OCI-LY1 (cell line): ENCODE measurements at regions not wholly inside any gene's neighbourhood (a gene's known extent, or its start where the extent isn't known, plus 50 kb on each side); places are given as distances from the start of the nearest gene placed in this dataset.

Source experiments
- H2AFZ ChIP-seq: fragments of 200-600 bp; sonication (generic), shearing (Covaris generic); 2 replicates; pipeline ENCODE4 v1.6.0; 2014; ENCODE audit warnings: antibody characterized with exemption, mild to moderate bottlenecking, low read length
- H3F3A ChIP-seq: fragments of 200-600 bp; sonication (generic), shearing (Covaris generic); 2 replicates; pipeline ENCODE4 v1.6.0; 2014; ENCODE audit warnings: mild to moderate bottlenecking, antibody characterized with exemption, low read length, moderate library complexity; ENCODE audit not compliant: insufficient read depth
- H3K27ac ChIP-seq: fragments of 200-600 bp; sonication (generic); 2 replicates; pipeline ENCODE4 v1.5.1; 2014; ENCODE audit warnings: low read length, mixed run types, mild to moderate bottlenecking, low read depth; ENCODE audit not compliant: poor library complexity, severe bottlenecking
- H3K27me3 ChIP-seq: fragments of 200-600 bp; sonication (generic); 2 replicates; pipeline ENCODE4 v1.6.0; 2014; ENCODE audit warnings: antibody characterized with exemption, mild to moderate bottlenecking, low read length, moderate library complexity; ENCODE audit not compliant: insufficient read depth
- H3K36me3 ChIP-seq: fragments of 200-600 bp; sonication (generic); 2 replicates; pipeline ENCODE4 v1.6.1; 2014; ENCODE audit warnings: mild to moderate bottlenecking, antibody characterized with exemption, low read length, moderate library complexity, mixed read lengths; ENCODE audit not compliant: insufficient read depth
- H3K4me1 ChIP-seq: fragments of 200-600 bp; sonication (generic); 2 replicates; pipeline ENCODE4 v1.5.1; 2014; ENCODE audit warnings: mild to moderate bottlenecking, low read length, moderate library complexity; ENCODE audit not compliant: insufficient read depth, severe bottlenecking
- H3K4me2 ChIP-seq: fragments of 200-600 bp; sonication (generic), shearing (Covaris generic); 2 replicates; pipeline ENCODE4 v1.6.1; 2014; ENCODE audit warnings: low read length
- H3K4me3 ChIP-seq: fragments of 200-600 bp; sonication (generic); 2 replicates; pipeline ENCODE4 v1.5.1; 2014; ENCODE audit warnings: low read length, low read depth, mild to moderate bottlenecking, mixed read lengths; ENCODE audit not compliant: poor library complexity, severe bottlenecking
- H3K79me2 ChIP-seq: fragments of 200-600 bp; shearing (Covaris generic); 2 replicates; pipeline ENCODE4 v1.6.1; 2016; ENCODE audit warnings: mixed run types, low read length, mixed read lengths; ENCODE audit not compliant: insufficient read depth
- H3K9ac ChIP-seq: fragments of 200-600 bp; sonication (generic), shearing (Covaris generic); 2 replicates; pipeline ENCODE4 v1.6.1; 2014; ENCODE audit warnings: mild to moderate bottlenecking, low read length, mixed read lengths
- H3K9me2 ChIP-seq: fragments of 200-600 bp; sonication (generic), shearing (Covaris generic); 2 replicates; pipeline ENCODE4 v1.6.1; 2014; ENCODE audit warnings: low read depth, mild to moderate bottlenecking, low read length, mixed read lengths
- H3K9me3 ChIP-seq: fragments of 200-600 bp; shearing (Covaris generic); 2 replicates; pipeline ENCODE4 v1.6.1; 2014; ENCODE audit warnings: low read length, mixed read lengths
- H4K20me1 ChIP-seq: fragments of 200-600 bp; sonication (generic), shearing (Covaris generic); 2 replicates; pipeline ENCODE4 v1.6.0; 2016; ENCODE audit warnings: mild to moderate bottlenecking, low read length; ENCODE audit not compliant: insufficient read depth
- EZH2 ChIP-seq: fragments of 200-600 bp; sonication (generic), shearing (Covaris generic); IDR thresholded peaks from 2 replicates; pipeline ENCODE4 v1.8.0; 2017; ENCODE audit warnings: borderline replicate concordance, mixed run types, mild to moderate bottlenecking, antibody characterized with exemption, low read length, moderate library complexity, mixed read lengths
- TF ChIP-seq, protein P1 (sequence below): fragments of 200-600 bp; sonication (generic), shearing (Covaris generic); IDR thresholded peaks from 2 replicates; pipeline ENCODE4 v1.5.1; 2017; ENCODE audit warnings: mild to moderate bottlenecking, antibody characterized with exemption, low read length, moderate library complexity, mixed read lengths

DNA sequence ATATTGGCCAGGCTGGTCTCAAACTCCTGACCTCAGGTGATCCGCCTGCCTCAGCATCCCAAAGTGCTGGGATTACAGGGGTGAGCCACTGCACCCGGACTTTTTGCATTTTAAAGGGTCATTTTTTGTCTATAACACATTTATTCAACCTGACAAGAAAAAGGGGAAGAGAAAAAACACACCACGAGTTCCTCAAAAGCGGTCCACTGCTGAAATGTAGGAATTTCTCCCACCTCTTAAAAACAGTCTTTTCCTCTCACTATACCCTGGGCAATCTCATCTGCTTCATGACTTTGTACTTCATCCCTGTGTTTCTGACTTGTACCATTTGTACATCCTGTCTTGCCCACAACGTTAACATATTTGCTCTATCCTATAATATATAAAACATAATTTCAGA is 413.3 kb upstream of the PTBP2 start:
- Histone ChIP-seq H3K9me2 (no peaks in the 10 kb centered on the region; the same call in 1 of the 2 replicates), H3F3A (peaks cover 3% of the 10 kb centered on the region; the same call in 1 of the 2 replicates), H3K27me3 (no peaks in the 10 kb centered on the region), H3K4me3 (no peak overlapping the region), H3K79me2 (no peaks in the 10 kb centered on the region), H3K36me3 (no peaks in the 10 kb centered on the region), H3K4me2 (no peak overlapping the region), H3K9ac (no peak overlapping the region), H4K20me1 (no peaks in the 10 kb centered on the region), H3K9me3 (no peaks in the 10 kb centered on the region), H3K27ac (no peak overlapping the region), H3K4me1 (no peaks in the 10 kb centered on the region), H2AFZ (no peak overlapping the region)
- TF ChIP-seq EZH2 = no peak
- TF ChIP-seq, protein P1, sequence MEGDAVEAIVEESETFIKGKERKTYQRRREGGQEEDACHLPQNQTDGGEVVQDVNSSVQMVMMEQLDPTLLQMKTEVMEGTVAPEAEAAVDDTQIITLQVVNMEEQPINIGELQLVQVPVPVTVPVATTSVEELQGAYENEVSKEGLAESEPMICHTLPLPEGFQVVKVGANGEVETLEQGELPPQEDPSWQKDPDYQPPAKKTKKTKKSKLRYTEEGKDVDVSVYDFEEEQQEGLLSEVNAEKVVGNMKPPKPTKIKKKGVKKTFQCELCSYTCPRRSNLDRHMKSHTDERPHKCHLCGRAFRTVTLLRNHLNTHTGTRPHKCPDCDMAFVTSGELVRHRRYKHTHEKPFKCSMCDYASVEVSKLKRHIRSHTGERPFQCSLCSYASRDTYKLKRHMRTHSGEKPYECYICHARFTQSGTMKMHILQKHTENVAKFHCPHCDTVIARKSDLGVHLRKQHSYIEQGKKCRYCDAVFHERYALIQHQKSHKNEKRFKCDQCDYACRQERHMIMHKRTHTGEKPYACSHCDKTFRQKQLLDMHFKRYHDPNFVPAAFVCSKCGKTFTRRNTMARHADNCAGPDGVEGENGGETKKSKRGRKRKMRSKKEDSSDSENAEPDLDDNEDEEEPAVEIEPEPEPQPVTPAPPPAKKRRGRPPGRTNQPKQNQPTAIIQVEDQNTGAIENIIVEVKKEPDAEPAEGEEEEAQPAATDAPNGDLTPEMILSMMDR = no peak

DNA sequence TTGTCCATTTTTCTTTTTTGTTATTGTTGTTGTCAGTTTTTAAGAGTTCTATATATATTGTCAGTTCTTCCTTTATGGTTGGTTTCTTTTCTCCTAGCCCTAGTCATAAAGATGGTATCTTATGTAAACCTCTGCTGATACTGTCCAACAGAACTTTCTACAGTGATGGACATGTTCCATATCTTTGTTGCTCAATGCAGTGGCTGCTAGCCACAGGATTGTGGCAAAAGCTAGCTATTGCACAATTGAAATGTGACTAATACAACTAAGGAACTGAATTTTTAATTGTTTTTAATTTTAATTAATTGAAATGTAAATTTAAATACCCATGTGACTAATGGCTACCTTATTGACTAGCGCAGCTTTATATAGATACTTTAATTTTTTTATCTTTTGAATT is 411.8 kb upstream of the PTBP2 start:
- Histone ChIP-seq H3K27me3 (no peaks in the 10 kb centered on the region), H3K9me2 (no peaks in the 10 kb centered on the region; the same call in 1 of the 2 replicates), H3K4me2 (no peak overlapping the region), H3K27ac (no peak overlapping the region), H2AFZ (no peak overlapping the region), H4K20me1 (no peaks in the 10 kb centered on the region), H3F3A (peaks cover 3% of the 10 kb centered on the region; the same call in 1 of the 2 replicates), H3K9me3 (no peaks in the 10 kb centered on the region), H3K9ac (no peak overlapping the region), H3K4me3 (no peak overlapping the region), H3K79me2 (no peaks in the 10 kb centered on the region), H3K36me3 (no peaks in the 10 kb centered on the region), H3K4me1 (no peaks in the 10 kb centered on the region)
- no peak for TF ChIP-seq EZH2
- TF ChIP-seq, protein P1 = no peak

DNA sequence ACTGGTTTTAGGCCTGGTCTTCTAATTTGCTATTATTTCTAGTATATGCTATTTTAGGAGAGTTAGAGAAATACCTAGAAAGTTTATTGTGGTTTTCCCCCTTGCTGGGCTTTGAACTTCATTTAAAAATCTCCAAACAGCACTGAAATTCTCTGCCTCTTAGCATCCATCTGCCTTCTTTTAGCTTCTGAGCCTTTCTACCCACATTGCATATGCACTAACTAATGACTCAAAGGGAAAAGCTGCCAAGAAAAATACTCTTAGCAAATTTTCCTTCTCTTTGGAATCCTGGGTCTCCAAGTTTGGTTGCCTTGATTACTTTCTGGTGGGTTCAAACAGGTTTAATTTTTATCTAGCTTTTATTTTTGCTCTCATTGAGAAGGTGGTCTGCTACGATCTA is 408.4 kb upstream of the PTBP2 start:
- no peaks in the 10 kb centered on the region for H3K27me3 ChIP-seq
- H2AFZ ChIP-seq = no peak overlapping the region
- no peak for TF ChIP-seq EZH2
- TF ChIP-seq, protein P1 = no peak

More for the DNA sequence above, 408.4 kb upstream of the PTBP2 start:
- Histone ChIP-seq H3K79me2 (no peaks in the 10 kb centered on the region), H3K4me3 (no peak overlapping the region), H3K9ac (no peak overlapping the region), H3K4me2 (no peak overlapping the region), H3K9me3 (no peaks in the 10 kb centered on the region), H3K9me2 (no peaks in the 10 kb centered on the region; the same call in 1 of the 2 replicates), H3F3A (peaks cover 3% of the 10 kb centered on the region; the same call in 1 of the 2 replicates), H3K36me3 (no peaks in the 10 kb centered on the region), H4K20me1 (no peaks in the 10 kb centered on the region), H3K4me1 (no peaks in the 10 kb centered on the region), H3K27ac (no peak overlapping the region)
